Pancreas (tissue), 10 donors: ENCODE measurements at regions not wholly inside any gene's neighbourhood (a gene's known extent, or its start where the extent isn't known, plus 50 kb on each side); places are given as distances from the start of the nearest gene placed in this dataset.

ENCODE experiments used
- ATAC-seq, 4 donors: fragments of 200-7000 bp; cut with Tn5 transposase; one replicate each; pipeline versions ENCODE4 v1.8.0 to v1.9.1; 2020; ENCODE audit warnings: mild to moderate bottlenecking in 4 of 4, moderate library complexity in 4 of 4
- DNase-seq, 6 donors: peaks; one replicate each; pipeline ENCODE4 v3.0.0-alpha.2; 2020
- FAIRE-seq: peaks from 2 replicates; lab custom pipeline; 2012; peaks lifted over from hg19 to GRCh38; lab: Jason Lieb, UNC
- H3K27ac ChIP-seq, 4 donors: fragments of 200-600 bp; sonication (generic); 1 replicate in 3 of 4; 2 replicates in 1 of 4; pipeline versions ENCODE4 v1.5.0 to v1.8.0; 2020
- H3K27me3 ChIP-seq, 4 donors: fragments of 200-600 bp; one replicate each; pipeline ENCODE4 v1.8.0; 2021
- H3K36me3 ChIP-seq, 3 donors: fragments of 200-600 bp; sonication (generic) in 1 of 3; one replicate each; pipeline versions ENCODE4 v1.5.0 to v1.8.0; 2020 to 2021
- H3K4me1 ChIP-seq, 3 donors: fragments of 200-600 bp; one replicate each; pipeline ENCODE4 v1.8.0; 2021
- H3K4me3 ChIP-seq, 4 donors: fragments of 200-600 bp; sonication (generic) in 2 of 4; one replicate each; pipeline versions ENCODE4 v1.5.0 to v1.8.0; 2020 to 2021
- H3K9me3 ChIP-seq, 4 donors: fragments of 200-600 bp; one replicate each; pipeline ENCODE4 v1.8.0; 2021
- CTCF ChIP-seq, 4 donors: fragments of 200-600 bp; sonication (generic) in 3 of 4; IDR thresholded peaks; one replicate each; pipeline versions ENCODE4 v1.5.0 to v1.8.0; 2021; ENCODE audit warnings: antibody characterized with exemption in 4 of 4
- WGBS, 2 donors: extraction: QIAGEN DNeasy Blood & Tissue Kit; methylation state at CpG; one replicate each; pipeline ENCODE4 v1.1.7; 2013; 5-methylcytosine and 5-hydroxymethylcytosine counted together
- intact Hi-C, 3 donors: fragments of 100-400 bp; cut with DNase I; formaldehyde crosslinking; loops; one replicate each; pipeline versions ENCODE4 v1.11.1 to v1.14.2; 2022
- donor health status: healthy with polysubstance abuse.
- donor health status: DM: no; HTN: no; CAD: no; lungs with moderate emphysema.
- donor health status: DM: no; HTN: no; CAD: no.
- donor health status: control.
- donor health status: control.
- donor health status: Bipolar disorder and iron deficiency.
- donor health status: DM: yes; HTN: yes; CAD: no.
- donor health status: DM: no; HTN: no; CAD: no.
- donor health status: DM: no; HTN: no; CAD: no.
- donor health status: DM: yes; HTN: yes; CAD: no.

DNA sequence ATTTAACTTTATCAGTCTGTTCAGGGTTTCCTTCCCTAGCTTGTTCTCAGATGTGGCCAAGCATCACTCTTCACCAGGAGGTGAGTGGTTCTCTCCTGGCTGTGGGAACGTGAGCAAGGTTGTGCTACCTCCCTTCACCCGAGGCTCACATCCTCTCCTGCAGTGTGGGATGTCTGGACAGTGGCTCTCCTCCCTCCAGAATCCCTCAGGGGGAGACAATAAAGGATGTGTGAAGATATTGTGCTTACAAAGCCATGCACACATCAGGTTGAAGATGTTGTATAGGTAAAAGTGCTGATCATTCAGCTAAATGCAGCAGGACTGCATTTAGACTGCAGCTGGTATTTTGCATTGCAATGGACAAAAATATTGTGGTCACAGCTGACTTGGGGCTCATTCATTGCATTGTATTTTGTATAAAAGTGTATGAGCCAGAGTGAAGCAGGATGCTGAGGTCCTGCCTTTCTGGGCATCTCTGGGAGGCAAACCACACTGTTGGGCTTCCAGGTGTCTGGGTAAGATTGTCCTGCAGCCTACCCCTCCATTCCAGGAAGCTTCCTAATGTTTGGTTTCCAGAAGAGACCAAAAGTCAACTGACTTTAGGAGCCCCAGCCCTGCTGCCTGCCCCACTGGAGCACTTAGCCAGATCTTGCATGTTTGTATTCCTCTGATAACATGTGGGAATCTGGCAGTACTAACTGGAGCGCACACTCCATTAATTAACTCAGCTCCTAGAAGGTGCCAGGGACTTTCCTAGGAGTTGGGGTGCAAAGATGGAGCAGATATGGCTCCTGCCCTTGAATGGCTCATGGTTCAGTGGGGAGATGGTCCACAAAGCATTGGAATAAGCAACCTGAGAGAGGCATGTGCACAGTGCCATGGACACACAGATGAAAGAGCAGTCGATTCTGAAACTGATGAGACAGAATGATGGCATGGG, 292.5 kb upstream of the ZNF32 start:
- peak in 1 of 6 donors; percentile 24 for DNase-seq
- TF ChIP-seq CTCF (IDR thresholded peaks at IDR 0.05), result no peak
- ATAC-seq, result peak; percentile 46 to 93 (median 72)
- Histone ChIP-seq H3K27ac (no peak overlapping the region), H3K9me3 (no peaks in the 10 kb centered on the region), H3K27me3 (no peaks in the 10 kb centered on the region), H3K4me3 (no peak overlapping the region), H3K36me3 (no peaks in the 10 kb centered on the region), H3K4me1 (peaks cover 0 to 11% (median 0%) of the 10 kb centered on the region in 3 donors)
- intact Hi-C loops, result no loop called here
- WGBS, 2 donors, result 39 to 42% methylated on average over 4 of the region's 4 CpGs
- no peak for FAIRE-seq

DNA sequence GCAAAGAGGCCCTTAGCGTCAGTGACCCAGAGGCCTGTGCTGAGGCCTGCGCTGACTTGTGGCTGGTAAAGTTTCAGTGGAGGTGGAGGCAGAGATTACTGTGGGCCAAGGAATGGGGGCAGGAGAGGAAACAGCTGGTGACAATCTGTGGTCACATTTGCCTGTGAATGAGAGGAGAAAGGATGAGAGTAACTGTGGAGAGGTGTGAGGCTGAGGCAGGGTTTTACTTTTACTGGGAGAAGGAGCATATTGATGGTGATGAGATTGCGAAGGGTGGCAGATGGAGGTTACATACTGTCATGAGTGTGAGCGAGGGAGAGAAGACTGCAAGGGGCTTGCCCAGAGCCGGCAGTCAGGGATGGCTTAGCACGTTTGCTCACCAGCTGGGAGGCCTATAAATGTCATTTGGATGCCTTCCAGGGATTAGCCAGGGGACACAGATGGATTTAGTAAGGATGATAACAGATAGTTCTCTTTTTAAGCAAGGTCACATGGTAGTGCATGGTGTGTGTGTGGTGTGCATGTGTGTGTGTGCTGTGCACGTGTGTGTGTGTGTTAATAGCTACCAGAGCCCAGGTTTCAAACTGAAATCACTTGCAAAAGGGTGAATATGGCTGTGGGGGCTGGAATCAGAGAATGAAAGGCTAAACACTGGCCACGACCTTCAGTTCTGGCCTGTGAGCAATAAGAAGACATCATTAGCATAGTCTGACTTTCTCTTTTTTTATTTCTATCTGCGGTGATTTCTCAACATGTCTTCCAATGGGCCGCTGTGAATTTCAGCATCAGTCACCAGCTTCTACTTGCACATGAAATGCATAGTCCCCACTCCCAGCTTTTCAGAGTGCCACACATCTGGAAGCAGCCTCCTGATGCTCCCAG, 291.5 kb upstream of the ZNF32 start:
- peak in 1 of 6 donors; percentile 10 for DNase-seq
- Histone ChIP-seq H3K9me3 (no peaks in the 10 kb centered on the region), H3K4me3 (no peak overlapping the region), H3K4me1 (peaks cover 0 to 11% (median 0%) of the 10 kb centered on the region in 3 donors), H3K36me3 (no peaks in the 10 kb centered on the region), H3K27me3 (no peaks in the 10 kb centered on the region), H3K27ac (no peak overlapping the region)
- no peak for ATAC-seq
- intact Hi-C loops, result no loop called here
- TF ChIP-seq CTCF (IDR thresholded peaks at IDR 0.05), result no peak
- FAIRE-seq, result no peak
- 82 to 85% methylated on average over 10 of the region's 10 CpGs for WGBS, 2 donors

GRCh38 chr10:43939389-43939938, 290.8 kb upstream of the ZNF32 start:
- Histone ChIP-seq H3K36me3 (no peaks in the 10 kb centered on the region), H3K9me3 (no peaks in the 10 kb centered on the region), H3K4me1 (peaks cover 0 to 11% (median 0%) of the 10 kb centered on the region in 3 donors), H3K27ac (no peak overlapping the region), H3K27me3 (no peaks in the 10 kb centered on the region), H3K4me3 (no peak overlapping the region)
- intact Hi-C loops, result no loop called here
- TF ChIP-seq CTCF (IDR thresholded peaks at IDR 0.05), result no peak
- ATAC-seq, result no peak
- no peak for DNase-seq
- 80 to 81% methylated on average over 6 of the region's 6 CpGs for WGBS, 2 donors
- no peak for FAIRE-seq

DNA sequence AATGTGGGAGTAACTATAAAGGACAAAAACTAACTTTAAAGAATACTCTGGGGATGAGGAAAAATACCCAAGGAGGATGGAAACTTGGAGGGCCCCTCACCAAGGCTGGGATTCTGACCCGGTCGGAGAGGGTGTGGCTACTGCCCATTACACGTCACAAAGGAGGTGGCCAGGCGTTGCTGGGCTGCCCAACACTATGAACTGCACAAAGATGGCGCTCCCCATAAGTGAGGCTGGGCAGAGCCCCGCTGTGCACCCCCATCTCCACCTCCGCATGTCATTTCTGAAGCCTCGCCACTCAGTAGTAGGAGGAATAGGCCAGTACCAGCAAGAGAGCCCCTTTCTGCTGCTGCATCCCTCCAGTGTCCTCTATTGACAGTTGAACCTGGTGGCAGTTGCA, 290.1 kb upstream of the ZNF32 start:
- DNase-seq (no peak), ATAC-seq (no peak), FAIRE-seq (no peak)
- H3K27ac ChIP-seq, result no peak overlapping the region
- H3K4me1 ChIP-seq, result peaks cover 0 to 11% (median 0%) of the 10 kb centered on the region in 3 donors
- TF ChIP-seq CTCF (IDR thresholded peaks at IDR 0.05), result no peak
- no peaks in the 10 kb centered on the region for H3K27me3 ChIP-seq
- no peaks in the 10 kb centered on the region for H3K9me3 ChIP-seq
- H3K4me3 ChIP-seq, result no peak overlapping the region
- no peaks in the 10 kb centered on the region for H3K36me3 ChIP-seq
- 82 to 88% methylated on average over 8 of the region's 8 CpGs for WGBS, 2 donors
- intact Hi-C loops, result no loop called here
